ENCODE measurements at regions not wholly inside any gene's neighbourhood (a gene's known extent, or its start where the extent isn't known, plus 50 kb on each side); places are given as distances from the start of the nearest gene placed in this dataset.

DNA sequence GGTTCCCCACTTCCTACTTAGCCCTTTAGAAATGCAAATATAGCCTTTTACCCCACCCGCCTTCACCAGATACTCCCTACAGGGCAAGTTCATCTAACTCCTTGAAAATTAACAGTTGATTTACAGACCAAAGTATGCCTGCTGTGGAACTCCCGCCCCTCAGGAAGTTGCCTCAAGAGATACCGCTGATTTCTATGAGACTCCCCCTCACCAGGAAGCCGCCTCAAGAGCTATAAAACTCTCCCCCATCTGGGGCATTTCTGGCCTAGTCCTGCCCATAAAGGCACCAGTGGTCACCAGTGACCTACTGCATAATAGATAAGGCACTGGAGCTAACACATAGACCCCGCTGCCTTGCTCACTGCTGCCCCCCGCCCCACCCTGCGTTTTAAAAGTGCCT, 201.7 kb upstream of the UBL3 start:
- H3K9ac ChIP-seq (ENCODE audit: low read length) = no peak overlapping the region
- no peak overlapping the region for H3K4ac ChIP-seq (ENCODE audit: low read depth, low read length)
- H2AFZ ChIP-seq (ENCODE audit: insufficient read depth, low read length, poor library complexity) = peak overlapping the region; percentile 39
- H4K8ac ChIP-seq (ENCODE audit: low read depth, low read length) = no peak overlapping the region
- DNase-seq = no peak
- H3K4me1 ChIP-seq (ENCODE audit: control insufficient read depth in 1 of 2, insufficient read depth in 2 of 2, low read length in 2 of 2) = no peaks in the 10 kb centered on the region
- peak overlapping the region; percentile 3 for H3K4me2 ChIP-seq (ENCODE audit: low read length)
- no peak overlapping the region for H2BK120ac ChIP-seq (ENCODE audit: insufficient read depth, low read length, poor library complexity)
- no peaks in the 10 kb centered on the region for H3K36me3 ChIP-seq (ENCODE audit: control insufficient read depth in 1 of 2, insufficient read depth in 2 of 2, low read length in 2 of 2)
- no peak overlapping the region for H2BK5ac ChIP-seq (ENCODE audit: low read depth, low read length, poor library complexity)
- H3K23ac ChIP-seq (ENCODE audit: low read length) = no peak overlapping the region
- no peak overlapping the region for H3K14ac ChIP-seq (ENCODE audit: low read length)
- H2AK5ac ChIP-seq (ENCODE audit: low read length) = no peak overlapping the region
- H3K79me1 ChIP-seq (ENCODE audit: low read length) = no peaks in the 10 kb centered on the region
- no peaks in the 10 kb centered on the region for H3K9me3 ChIP-seq (ENCODE audit: insufficient read depth, low read depth, low read length)
- no peak overlapping the region for H3K4me3 ChIP-seq (ENCODE audit: low read depth, low read length)
- H2BK12ac ChIP-seq (ENCODE audit: low read length) = no peak overlapping the region
- H3K27ac ChIP-seq (ENCODE audit: low read depth, low read length) = no peak overlapping the region
- no peaks in the 10 kb centered on the region for H3K27me3 ChIP-seq (ENCODE audit: insufficient read depth, low read length)
- no peak overlapping the region for H3K18ac ChIP-seq (ENCODE audit: low read length)
- WGBS (ENCODE audit: extremely low coverage, insufficient coverage, insufficient read length) = no CpG with 5 or more reads among the region's 7 CpGs
- H4K12ac ChIP-seq (ENCODE audit: low read depth, low read length) = no peak overlapping the region
- no peak overlapping the region for H4K91ac ChIP-seq (ENCODE audit: low read depth, low read length)
- no peaks in the 10 kb centered on the region for H3K79me2 ChIP-seq (ENCODE audit: control insufficient read depth, insufficient read depth, low read length, poor library complexity)

GRCh38 chr13:30051531-30052060, 201.2 kb upstream of the UBL3 start:
- no peaks in the 10 kb centered on the region for H3K36me3 ChIP-seq (ENCODE audit: control insufficient read depth in 1 of 2, insufficient read depth in 2 of 2, low read length in 2 of 2)
- H3K79me1 ChIP-seq (ENCODE audit: low read length) = no peaks in the 10 kb centered on the region
- no peaks in the 10 kb centered on the region for H3K79me2 ChIP-seq (ENCODE audit: control insufficient read depth, insufficient read depth, low read length, poor library complexity)
- no peaks in the 10 kb centered on the region for H3K27me3 ChIP-seq (ENCODE audit: insufficient read depth, low read length)
- no peak overlapping the region for H2BK5ac ChIP-seq (ENCODE audit: low read depth, low read length, poor library complexity)
- no peak overlapping the region for H3K27ac ChIP-seq (ENCODE audit: low read depth, low read length)
- WGBS (ENCODE audit: extremely low coverage, insufficient coverage, insufficient read length) = no CpG with 5 or more reads among the region's 2 CpGs
- H3K4ac ChIP-seq (ENCODE audit: low read depth, low read length) = no peak overlapping the region
- H3K14ac ChIP-seq (ENCODE audit: low read length) = no peak overlapping the region
- H3K4me2 ChIP-seq (ENCODE audit: low read length) = no peak overlapping the region
- H2AFZ ChIP-seq (ENCODE audit: insufficient read depth, low read length, poor library complexity) = no peak overlapping the region
- H3K18ac ChIP-seq (ENCODE audit: low read length) = no peak overlapping the region
- no peak overlapping the region for H3K9ac ChIP-seq (ENCODE audit: low read length)
- no peak for DNase-seq
- H3K9me3 ChIP-seq (ENCODE audit: insufficient read depth, low read depth, low read length) = no peaks in the 10 kb centered on the region
- no peak overlapping the region for H2BK120ac ChIP-seq (ENCODE audit: insufficient read depth, low read length, poor library complexity)
- no peaks in the 10 kb centered on the region for H3K4me1 ChIP-seq (ENCODE audit: control insufficient read depth in 1 of 2, insufficient read depth in 2 of 2, low read length in 2 of 2)
- H3K4me3 ChIP-seq (ENCODE audit: low read depth, low read length) = no peak overlapping the region
- H2BK12ac ChIP-seq (ENCODE audit: low read length) = no peak overlapping the region
- H2AK5ac ChIP-seq (ENCODE audit: low read length) = no peak overlapping the region
- no peak overlapping the region for H4K8ac ChIP-seq (ENCODE audit: low read depth, low read length)
- H4K91ac ChIP-seq (ENCODE audit: low read depth, low read length) = no peak overlapping the region
- no peak overlapping the region for H3K23ac ChIP-seq (ENCODE audit: low read length)
- H4K12ac ChIP-seq (ENCODE audit: low read depth, low read length) = no peak overlapping the region

GRCh38 chr13:30049692-30050091, 199.3 kb upstream of the UBL3 start:
- no peak overlapping the region for H3K18ac ChIP-seq (ENCODE audit: low read length)
- peak; percentile 56 to 71 for DNase-seq
- no peaks in the 10 kb centered on the region for H3K79me1 ChIP-seq (ENCODE audit: low read length)
- no peak overlapping the region for H2BK12ac ChIP-seq (ENCODE audit: low read length)
- H4K12ac ChIP-seq (ENCODE audit: low read depth, low read length) = no peak overlapping the region
- H3K27ac ChIP-seq (ENCODE audit: low read depth, low read length) = no peak overlapping the region
- H3K4me1 ChIP-seq (ENCODE audit: control insufficient read depth in 1 of 2, insufficient read depth in 2 of 2, low read length in 2 of 2) = peaks cover 0 to 3% of the 10 kb centered on the region in 2 experiments
- no peak overlapping the region for H4K91ac ChIP-seq (ENCODE audit: low read depth, low read length)
- no peak overlapping the region for H3K4me2 ChIP-seq (ENCODE audit: low read length)
- H3K23ac ChIP-seq (ENCODE audit: low read length) = no peak overlapping the region
- no peaks in the 10 kb centered on the region for H3K79me2 ChIP-seq (ENCODE audit: control insufficient read depth, insufficient read depth, low read length, poor library complexity)
- no peaks in the 10 kb centered on the region for H3K27me3 ChIP-seq (ENCODE audit: insufficient read depth, low read length)
- H3K9me3 ChIP-seq (ENCODE audit: insufficient read depth, low read depth, low read length) = no peaks in the 10 kb centered on the region
- H3K9ac ChIP-seq (ENCODE audit: low read length) = no peak overlapping the region
- no peak overlapping the region for H2BK5ac ChIP-seq (ENCODE audit: low read depth, low read length, poor library complexity)
- no CpG with 5 or more reads among the region's 5 CpGs for WGBS (ENCODE audit: extremely low coverage, insufficient coverage, insufficient read length)
- H3K36me3 ChIP-seq (ENCODE audit: control insufficient read depth in 1 of 2, insufficient read depth in 2 of 2, low read length in 2 of 2) = no peaks in the 10 kb centered on the region
- no peak overlapping the region for H2BK120ac ChIP-seq (ENCODE audit: insufficient read depth, low read length, poor library complexity)
- H2AFZ ChIP-seq (ENCODE audit: insufficient read depth, low read length, poor library complexity) = no peak overlapping the region
- no peak overlapping the region for H3K14ac ChIP-seq (ENCODE audit: low read length)
- no peak overlapping the region for H4K8ac ChIP-seq (ENCODE audit: low read depth, low read length)
- no peak overlapping the region for H2AK5ac ChIP-seq (ENCODE audit: low read length)
- no peak overlapping the region for H3K4ac ChIP-seq (ENCODE audit: low read depth, low read length)
- H3K4me3 ChIP-seq (ENCODE audit: low read depth, low read length) = no peak overlapping the region

DNA sequence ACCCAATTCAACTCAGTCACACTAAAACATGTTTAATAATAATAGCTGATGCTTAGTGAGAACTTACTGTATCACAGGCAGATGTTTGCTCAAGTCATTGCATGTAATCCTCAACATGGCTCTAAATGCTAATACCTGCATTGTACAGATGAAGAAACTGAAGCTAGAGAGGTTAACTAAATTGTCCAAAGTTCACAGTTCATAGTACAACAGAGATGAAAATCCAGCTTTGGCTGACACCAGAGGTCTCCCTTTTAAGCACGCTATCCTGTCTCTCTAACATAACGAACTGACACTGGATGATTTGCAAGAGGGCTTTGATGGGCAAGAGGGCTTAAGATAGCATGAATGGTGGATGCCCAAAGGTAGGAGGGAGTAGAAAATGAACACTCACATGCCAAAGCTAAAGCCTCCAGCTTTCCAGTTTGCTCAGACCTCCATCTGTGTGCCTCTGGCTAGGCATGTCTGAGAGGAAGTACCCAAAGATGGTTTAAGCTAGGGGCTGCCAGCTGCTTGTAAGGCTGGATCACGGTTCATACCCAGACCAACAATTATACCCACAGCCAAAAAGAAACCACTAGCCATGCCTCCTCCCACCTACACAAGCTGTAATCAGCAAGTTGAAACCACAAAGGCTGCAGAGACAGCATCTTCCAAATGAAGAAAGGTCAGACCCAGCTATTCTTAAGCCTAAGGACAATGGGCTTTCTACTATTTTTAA, 196.9 kb upstream of the UBL3 start:
- Histone ChIP-seq H3K4me1 (ENCODE audit: control insufficient read depth in 1 of 2, insufficient read depth in 2 of 2, low read length in 2 of 2) (peaks cover 0 to 3% of the 10 kb centered on the region in 2 experiments), H2BK120ac (ENCODE audit: insufficient read depth, low read length, poor library complexity) (no peak overlapping the region), H3K9me3 (ENCODE audit: insufficient read depth, low read depth, low read length) (no peaks in the 10 kb centered on the region), H3K23ac (ENCODE audit: low read length) (no peak overlapping the region), H3K14ac (ENCODE audit: low read length) (no peak overlapping the region), H2BK5ac (ENCODE audit: low read depth, low read length, poor library complexity) (no peak overlapping the region), H2BK12ac (ENCODE audit: low read length) (no peak overlapping the region), H3K4ac (ENCODE audit: low read depth, low read length) (no peak overlapping the region), H2AFZ (ENCODE audit: insufficient read depth, low read length, poor library complexity) (no peak overlapping the region), H3K79me2 (ENCODE audit: control insufficient read depth, insufficient read depth, low read length, poor library complexity) (no peaks in the 10 kb centered on the region), H4K91ac (ENCODE audit: low read depth, low read length) (no peak overlapping the region), H3K27me3 (ENCODE audit: insufficient read depth, low read length) (no peaks in the 10 kb centered on the region), H2AK5ac (ENCODE audit: low read length) (no peak overlapping the region), H3K79me1 (ENCODE audit: low read length) (no peaks in the 10 kb centered on the region), H3K36me3 (ENCODE audit: control insufficient read depth in 1 of 2, insufficient read depth in 2 of 2, low read length in 2 of 2) (no peaks in the 10 kb centered on the region), H3K4me2 (ENCODE audit: low read length) (no peak overlapping the region), H3K9ac (ENCODE audit: low read length) (no peak overlapping the region), H4K12ac (ENCODE audit: low read depth, low read length) (no peak overlapping the region), H3K4me3 (ENCODE audit: low read depth, low read length) (no peak overlapping the region), H3K18ac (ENCODE audit: low read length) (no peak overlapping the region), H3K27ac (ENCODE audit: low read depth, low read length) (no peak overlapping the region), H4K8ac (ENCODE audit: low read depth, low read length) (no peak overlapping the region)
- no CpG with 5 or more reads among the region's 3 CpGs for WGBS (ENCODE audit: extremely low coverage, insufficient coverage, insufficient read length)
- DNase-seq = no peak
